HG02759 (cell line): ENCODE measurements at regions not wholly inside any gene's neighbourhood (a gene's known extent, or its start where the extent isn't known, plus 50 kb on each side); places are given as distances from the start of the nearest gene placed in this dataset.

Source experiments
- ATAC-seq: cut with Tn5 transposase; IDR thresholded peaks from one replicate; pipeline ENCODE4 v1.9.1; 2021; ENCODE audit warnings: mild to moderate bottlenecking, moderate library complexity; ENCODE audit not compliant: unreplicated experiment

DNA sequence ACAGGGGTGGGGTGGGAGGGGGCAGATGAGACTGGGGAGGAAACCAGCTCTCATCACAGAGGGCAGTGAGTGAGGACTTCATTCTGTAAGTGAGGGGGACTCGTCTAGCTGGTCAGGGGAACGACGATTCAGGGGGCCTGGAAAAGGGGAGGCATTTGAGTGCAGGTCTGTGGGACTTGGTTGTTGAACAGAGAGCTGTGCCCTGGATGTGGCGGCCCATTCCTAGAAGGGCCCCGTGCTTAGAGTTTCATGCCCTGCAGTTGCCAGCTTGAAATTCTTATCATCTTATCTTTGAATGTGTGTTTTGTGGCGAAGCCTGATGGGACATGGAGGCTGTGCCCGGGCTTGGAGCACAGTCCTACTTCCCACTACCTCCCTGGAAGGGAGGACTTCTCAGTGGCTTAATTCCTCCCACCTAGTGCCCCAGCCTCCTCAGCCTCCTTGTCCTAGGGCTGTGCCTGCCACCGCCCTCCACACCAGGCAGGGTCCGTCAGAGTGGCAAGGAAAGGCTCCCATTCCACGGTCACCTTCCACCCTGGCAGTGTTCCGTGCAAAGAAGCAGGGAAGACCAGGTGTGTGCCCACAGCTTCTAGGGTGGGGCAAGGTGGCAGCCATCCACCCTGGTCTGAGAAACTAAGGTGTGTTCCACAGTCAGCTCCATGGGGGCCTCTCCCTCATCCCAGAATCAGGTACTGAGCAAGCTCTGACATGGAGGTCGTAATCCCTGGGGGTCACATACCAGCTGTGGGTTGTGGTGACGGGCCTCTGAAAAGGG is 59.7 kb upstream of the LMO1 start:
- ATAC-seq, result no peak

DNA sequence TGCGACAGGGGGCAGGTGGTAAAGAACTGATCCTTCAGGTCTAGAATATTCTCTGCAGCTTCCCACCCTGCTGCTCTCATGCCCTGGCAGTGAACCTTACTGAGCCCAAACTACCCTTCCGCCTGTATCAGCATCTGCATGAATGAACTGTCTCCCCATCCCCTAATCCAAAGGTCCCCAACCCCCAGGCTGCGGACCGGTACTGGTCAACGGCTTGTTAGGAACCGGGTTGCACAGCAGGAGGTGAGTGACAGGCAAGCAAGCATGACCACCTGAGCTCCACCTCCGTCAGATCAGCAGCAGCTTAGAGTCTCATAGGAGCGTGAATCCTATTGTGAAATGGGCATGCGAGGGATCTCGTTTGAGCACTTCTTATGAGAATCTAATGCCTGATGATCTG is 58.2 kb upstream of the LMO1 start:
- ATAC-seq, result no peak

DNA sequence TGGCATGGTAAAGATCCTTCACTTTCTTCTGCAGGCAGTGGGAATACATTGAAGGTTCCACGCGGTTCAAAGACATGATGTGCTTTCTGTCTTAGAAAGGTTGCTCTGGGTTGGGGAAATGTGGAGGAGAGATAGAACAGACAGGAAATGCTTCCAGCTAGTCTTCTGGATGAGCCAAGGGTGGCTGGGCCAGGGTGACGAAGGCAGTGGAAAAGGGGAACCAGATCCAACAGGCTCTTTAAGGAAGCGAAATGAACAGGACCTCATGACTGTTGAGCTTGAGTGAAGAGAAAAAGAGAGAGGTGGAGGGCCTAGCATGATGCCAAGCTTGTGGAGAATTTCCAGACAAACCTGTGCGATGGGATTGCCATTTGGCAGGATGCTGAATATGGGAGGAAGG is 56.4 kb upstream of the LMO1 start:
- ATAC-seq, result no peak

DNA sequence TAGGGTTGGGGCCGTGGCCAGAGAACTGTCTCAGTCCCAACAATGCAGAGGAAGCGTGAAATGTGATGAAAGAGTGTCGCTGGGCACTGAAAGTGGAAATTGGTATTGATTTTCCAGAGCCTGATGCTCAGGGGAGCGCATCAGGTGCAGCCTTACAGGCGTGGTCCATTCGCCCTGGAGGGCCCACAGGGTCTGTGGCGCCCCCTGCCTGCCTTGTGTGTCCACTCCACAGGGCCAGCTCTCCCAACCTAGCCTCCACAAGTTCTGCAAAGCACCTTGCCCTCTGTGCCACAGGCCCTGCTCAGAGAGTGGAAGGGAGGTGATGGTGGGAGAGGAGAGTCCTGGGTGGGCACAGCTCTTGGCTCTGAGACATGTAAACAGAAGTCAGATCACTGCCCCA is 54.9 kb upstream of the LMO1 start:
- no peak for ATAC-seq

DNA sequence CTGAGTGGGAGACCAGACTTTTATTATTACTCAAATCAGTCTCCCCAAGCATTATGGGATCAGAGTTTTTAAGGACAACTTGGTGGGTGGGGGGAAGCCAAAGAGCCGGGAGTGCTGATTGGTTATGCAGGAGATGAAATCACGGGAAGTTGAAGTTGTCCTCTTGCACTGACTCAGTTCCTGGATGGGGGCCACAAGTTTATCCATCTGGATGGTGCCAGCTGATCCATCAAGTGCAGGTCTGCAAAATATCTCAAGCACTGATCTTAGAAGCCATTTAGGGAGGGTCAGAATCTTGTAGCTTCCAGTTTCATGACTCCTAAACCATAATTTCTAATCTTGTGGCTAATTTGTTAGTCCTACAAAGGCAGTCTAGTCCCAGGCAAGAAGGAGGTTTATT is 53.5 kb upstream of the LMO1 start:
- no peak for ATAC-seq

DNA sequence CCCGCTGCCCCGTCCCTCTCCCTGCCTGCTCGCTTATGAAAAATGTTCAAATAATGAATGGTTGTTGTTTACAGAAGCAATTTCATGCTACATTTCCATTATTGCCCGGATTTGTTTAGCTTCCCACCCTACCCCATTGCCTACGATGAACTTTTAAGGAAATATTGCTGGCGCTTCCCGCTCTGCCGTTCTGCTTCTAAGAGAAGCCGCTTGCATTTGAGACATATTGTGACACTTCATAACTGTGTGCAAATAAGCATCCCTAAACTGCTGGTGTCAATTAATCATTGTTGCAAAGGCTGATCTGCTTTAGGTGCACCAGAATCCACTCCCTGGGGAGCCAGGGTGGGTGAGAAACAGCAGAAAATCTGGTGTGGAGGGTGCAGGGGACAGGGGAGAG is 52.3 kb upstream of the LMO1 start:
- ATAC-seq, result no peak

DNA sequence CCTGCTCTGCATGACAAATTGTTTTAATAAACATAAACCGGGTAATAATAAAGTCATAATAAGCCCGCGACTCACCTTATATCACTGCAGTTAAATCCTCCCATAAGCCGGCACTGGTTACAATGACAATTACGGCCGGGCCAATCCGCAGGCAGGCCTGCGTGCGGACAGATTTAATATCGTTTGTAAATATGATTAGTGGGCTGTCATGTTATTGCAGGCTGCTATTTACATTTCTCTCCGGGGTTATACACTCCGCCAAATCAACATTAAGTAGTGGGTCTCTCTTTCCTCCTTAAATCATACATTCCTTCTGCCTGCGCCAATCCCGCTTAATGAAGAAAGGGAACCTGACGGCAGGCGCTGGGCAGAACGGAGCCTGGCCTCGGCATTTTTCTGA is 51.8 kb upstream of the LMO1 start:
- no peak for ATAC-seq

DNA sequence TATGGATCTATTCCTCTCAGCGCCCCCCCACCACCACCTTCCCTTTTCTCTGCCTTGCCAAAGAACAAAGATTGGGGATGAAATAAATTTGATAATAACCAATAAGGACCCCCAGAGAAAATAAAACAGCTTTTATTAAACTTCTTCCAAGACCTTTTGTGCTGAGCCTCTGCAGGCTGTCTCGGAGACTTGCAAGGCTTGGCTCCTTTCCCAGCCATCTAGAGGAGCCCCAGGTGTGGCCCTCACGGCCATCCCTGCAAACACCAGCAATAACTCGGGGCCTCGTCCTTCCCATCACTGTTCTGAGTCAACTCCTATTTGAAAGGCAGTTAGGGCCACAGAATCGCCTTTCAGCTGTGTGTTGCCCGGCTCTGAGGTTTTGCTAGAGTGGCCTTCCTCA is 51.2 kb upstream of the LMO1 start:
- ATAC-seq, result no peak

DNA sequence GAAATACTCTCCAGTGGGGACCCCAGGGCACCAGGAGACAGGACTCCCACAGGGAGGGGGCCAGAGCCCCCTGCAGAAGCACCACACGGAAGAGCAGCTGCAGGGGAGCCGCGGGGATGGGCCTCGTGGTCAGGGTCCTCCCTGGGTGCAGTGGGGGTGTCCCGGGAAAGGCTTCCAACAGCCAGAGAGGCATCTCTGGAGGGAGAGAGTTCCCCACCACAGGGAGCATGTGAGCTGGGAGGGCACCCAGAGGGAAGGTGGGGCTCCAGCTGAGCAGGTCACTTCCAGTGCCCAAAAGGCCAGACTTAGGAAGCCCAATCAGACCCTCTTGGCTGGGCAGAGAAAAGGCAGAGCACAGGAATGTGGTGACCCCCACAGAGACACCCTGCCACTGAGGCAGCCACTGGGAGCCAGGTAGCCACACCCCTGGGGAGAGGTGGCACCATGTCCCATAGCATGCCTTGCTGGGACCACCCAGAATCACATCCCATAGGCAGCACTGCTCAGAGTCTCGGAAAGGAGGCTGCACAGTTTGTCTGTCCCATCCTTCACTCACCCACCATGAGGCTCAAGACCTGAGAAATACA is 49.9 kb upstream of the LMO1 start:
- ATAC-seq, result no peak
